Body of pancreas (tissue), 4 donors: ENCODE measurements at regions not wholly inside any gene's neighbourhood (a gene's known extent, or its start where the extent isn't known, plus 50 kb on each side); places are given as distances from the start of the nearest gene placed in this dataset.

Source experiments
- ATAC-seq: fragments of 150-250 bp; one replicate; pipeline ENCODE4 v1.9.1; 2016
- DNase-seq, 4 donors: peaks; one replicate each; pipeline ENCODE4 v3.0.0-alpha.2; 2019
- H3K27ac ChIP-seq, 4 donors: fragments of 200-600 bp; sonication (generic); 1 replicate in 3 of 4; 2 replicates in 1 of 4; pipeline versions ENCODE4 v1.5.1 to v1.6.1; 2016 to 2019; ENCODE audit warnings: mild to moderate bottlenecking in 1 of 4, mixed read lengths in 1 of 4, moderate library complexity in 1 of 4
- H3K27me3 ChIP-seq, 2 donors: fragments of 200-600 bp; sonication (generic); one replicate each; pipeline ENCODE4 v1.6.0; 2016; ENCODE audit warnings: mild to moderate bottlenecking in 1 of 2
- H3K36me3 ChIP-seq, 2 donors: fragments of 200-600 bp; sonication (generic); replicated peaks in 1 of 2; 2 replicates each; pipeline ENCODE4 v1.5.1; 2016; ENCODE audit warnings: low read depth in 2 of 2; ENCODE audit not compliant: insufficient read depth in 1 of 2
- H3K4me1 ChIP-seq: fragments of 200-600 bp; sonication (generic); one replicate; pipeline ENCODE4 v1.6.0; 2016
- H3K4me3 ChIP-seq, 2 donors: fragments of 200-600 bp; sonication (generic); 1 replicate in 1 of 2; 2 replicates in 1 of 2; pipeline ENCODE4 v1.5.1; 2016 to 2019
- H3K9me3 ChIP-seq, 3 donors: fragments of 200-600 bp; sonication (generic); 1 replicate in 2 of 3; 2 replicates in 1 of 3; pipeline ENCODE4 v1.5.1; 2016
- CTCF ChIP-seq, 7 experiments: fragments of 450-650 bp in 4 of 7; fragments of 200-600 bp in 3 of 7; sonication (generic) in 3 of 7; IDR thresholded peaks; one replicate each; pipeline ENCODE4 v1.5.1; 2016 to 2019; ENCODE audit warnings: antibody characterized with exemption in 7 of 7
- POLR2A ChIP-seq, 3 donors: fragments of 450-650 bp; IDR thresholded peaks; one replicate each; pipeline ENCODE4 v1.6.1; 2016; ENCODE audit warnings: antibody characterized with exemption in 3 of 3, mild to moderate bottlenecking in 2 of 3
- WGBS, 2 donors: methylation state at CpG; one replicate each; pipeline ENCODE4 v1.1.5; 2017; 5-methylcytosine and 5-hydroxymethylcytosine counted together
- intact Hi-C: fragments of 100-400 bp; cut with DNase I; formaldehyde crosslinking; loops from one replicate; pipeline ENCODE4 v1.15.1; 2023

- TF ChIP-seq CTCF (IDR thresholded peaks at IDR 0.05) (no peak), POLR2A (IDR thresholded peaks at IDR 0.05) (no peak)
- WGBS, 2 donors, result 46 to 55% methylated on average over 1 of the region's 1 CpG
- Histone ChIP-seq H3K4me1 (no peaks in the 10 kb centered on the region), H3K4me3 (no peak overlapping the region), H3K27me3 (no peaks in the 10 kb centered on the region), H3K9me3 (no peaks in the 10 kb centered on the region), H3K27ac (no peak overlapping the region), H3K36me3 (no peaks in the 10 kb centered on the region)
- ATAC-seq, result no peak
- no peak for DNase-seq
- intact Hi-C loops, result no loop called here
Observed at GRCh38 chr2:223107825-223108224, 55.8 kb downstream of the KCNE4 start.

- H3K9me3 ChIP-seq, result no peaks in the 10 kb centered on the region
Observed at GRCh38 chr2:223108351-223109050, 56.5 kb downstream of the KCNE4 start.

GRCh38 chr2:223109341-223109740 lies 57.4 kb downstream of the KCNE4 start:
- no peak for ATAC-seq
- Histone ChIP-seq H3K9me3 (no peaks in the 10 kb centered on the region), H3K27ac (no peak overlapping the region), H3K36me3 (no peaks in the 10 kb centered on the region), H3K4me1 (no peaks in the 10 kb centered on the region), H3K4me3 (no peak overlapping the region), H3K27me3 (no peaks in the 10 kb centered on the region)
- intact Hi-C loops, result no loop called here
- TF ChIP-seq POLR2A (IDR thresholded peaks at IDR 0.05) (no peak), CTCF (IDR thresholded peaks at IDR 0.05) (no peak)
- WGBS, 2 donors, result 44 to 45% methylated on average over 3 of the region's 3 CpGs
- DNase-seq, result no peak

More at GRCh38 chr2:223108351-223109050, 56.5 kb downstream of the KCNE4 start:
- no peaks in the 10 kb centered on the region for H3K36me3 ChIP-seq
- TF ChIP-seq CTCF (IDR thresholded peaks at IDR 0.05), result no peak
- no peak for TF ChIP-seq POLR2A (IDR thresholded peaks at IDR 0.05)
- intact Hi-C loops, result no loop called here
- no peaks in the 10 kb centered on the region for H3K27me3 ChIP-seq
- DNase-seq, result no peak
- no peak overlapping the region for H3K27ac ChIP-seq
- WGBS, 2 donors, result 45 to 58% methylated on average over 5 of the region's 5 CpGs
- H3K4me3 ChIP-seq, result no peak overlapping the region
- H3K4me1 ChIP-seq, result no peaks in the 10 kb centered on the region
- no peak for ATAC-seq

GRCh38 chr2:223113161-223113560 lies 61.2 kb downstream of the KCNE4 start:
- DNase-seq (no peak), ATAC-seq (no peak)
- Histone ChIP-seq H3K4me3 (no peak overlapping the region), H3K27me3 (no peaks in the 10 kb centered on the region), H3K9me3 (no peaks in the 10 kb centered on the region), H3K4me1 (no peaks in the 10 kb centered on the region), H3K27ac (no peak overlapping the region), H3K36me3 (no peaks in the 10 kb centered on the region)
- intact Hi-C loops, result no loop called here
- TF ChIP-seq CTCF (IDR thresholded peaks at IDR 0.05), result no peak
- no peak for TF ChIP-seq POLR2A (IDR thresholded peaks at IDR 0.05)

- Histone ChIP-seq H3K4me1 (no peaks in the 10 kb centered on the region), H3K4me3 (no peak overlapping the region), H3K36me3 (no peaks in the 10 kb centered on the region), H3K27ac (no peak overlapping the region), H3K9me3 (no peaks in the 10 kb centered on the region), H3K27me3 (no peaks in the 10 kb centered on the region)
- TF ChIP-seq CTCF (IDR thresholded peaks at IDR 0.05) (no peak), POLR2A (IDR thresholded peaks at IDR 0.05) (no peak)
- ATAC-seq (no peak), DNase-seq (no peak)
- 74 to 84% methylated on average over 3 of the region's 3 CpGs for WGBS, 2 donors
- intact Hi-C loops, result no loop called here
Observed at GRCh38 chr2:223114170-223114569, 62.2 kb downstream of the KCNE4 start.
